Fibroblast of peridontal ligament (primary cell): ENCODE measurements at regions not wholly inside any gene's neighbourhood (a gene's known extent, or its start where the extent isn't known, plus 50 kb on each side); places are given as distances from the start of the nearest gene placed in this dataset.
A peak's percentile ranks its signal among the peaks of the same experiment; 100 is the strongest.

ENCODE experiments used
- DNase-seq: peaks from one replicate; pipeline ENCODE4 v3.0.0-alpha.2; 2010; ENCODE audit errors: extremely low read depth

GRCh38 chr2:173644146-173644545 lies 289.5 kb downstream of the CDCA7 start:
- peak; percentile 82 for DNase-seq

GRCh38 chr2:173647681-173648311 lies 293.1 kb downstream of the CDCA7 start:
- DNase-seq, result peak; percentile 90

GRCh38 chr2:173648816-173649215 lies 294.1 kb downstream of the CDCA7 start:
- DNase-seq, result no peak

GRCh38 chr2:173649527-173650219 lies 295.0 kb downstream of the CDCA7 start:
- peak; percentile 71 for DNase-seq

GRCh38 chr2:173651891-173652290 lies 297.2 kb downstream of the CDCA7 start:
- DNase-seq, result no peak

- peak; percentile 96 for DNase-seq
Measured at GRCh38 chr2:173652311-173652710, 297.6 kb downstream of the CDCA7 start.

- peak; percentile 96 for DNase-seq
Measured at GRCh38 chr2:173652767-173653431, 298.2 kb downstream of the CDCA7 start.

GRCh38 chr2:173653432-173653805 lies 298.7 kb downstream of the CDCA7 start:
- DNase-seq, result no peak

- no peak for DNase-seq
Measured at GRCh38 chr2:173654161-173654895, 299.7 kb downstream of the CDCA7 start.

GRCh38 chr2:173654896-173655265 lies 300.2 kb downstream of the CDCA7 start:
- DNase-seq, result no peak

GRCh38 chr2:173656086-173656485 lies 301.4 kb downstream of the CDCA7 start:
- DNase-seq, result peak; percentile 73

GRCh38 chr2:173657996-173658717 lies 303.5 kb downstream of the CDCA7 start:
- DNase-seq, result peak; percentile 94

GRCh38 chr2:173658946-173659371 lies 304.3 kb downstream of the CDCA7 start:
- peak; percentile 93 for DNase-seq

GRCh38 chr2:173659509-173659908 lies 304.8 kb downstream of the CDCA7 start:
- no peak for DNase-seq

GRCh38 chr2:173661586-173661985 lies 303.6 kb downstream of the SP3 start:
- no peak for DNase-seq

- DNase-seq, result no peak
Measured at GRCh38 chr2:173663353-173663752, 301.8 kb downstream of the SP3 start.

GRCh38 chr2:173663835-173664512 lies 301.2 kb downstream of the SP3 start:
- no peak for DNase-seq

- DNase-seq, result peak; percentile 62
Measured at GRCh38 chr2:173664513-173664910, 300.7 kb downstream of the SP3 start.

- no peak for DNase-seq
Measured at GRCh38 chr2:173666171-173666888, 298.8 kb downstream of the SP3 start.

GRCh38 chr2:173667014-173667413 lies 298.2 kb downstream of the SP3 start:
- DNase-seq, result no peak
